ENCODE measurements at regions not wholly inside any gene's neighbourhood (a gene's known extent, or its start where the extent isn't known, plus 50 kb on each side); places are given as distances from the start of the nearest gene placed in this dataset.

DNA sequence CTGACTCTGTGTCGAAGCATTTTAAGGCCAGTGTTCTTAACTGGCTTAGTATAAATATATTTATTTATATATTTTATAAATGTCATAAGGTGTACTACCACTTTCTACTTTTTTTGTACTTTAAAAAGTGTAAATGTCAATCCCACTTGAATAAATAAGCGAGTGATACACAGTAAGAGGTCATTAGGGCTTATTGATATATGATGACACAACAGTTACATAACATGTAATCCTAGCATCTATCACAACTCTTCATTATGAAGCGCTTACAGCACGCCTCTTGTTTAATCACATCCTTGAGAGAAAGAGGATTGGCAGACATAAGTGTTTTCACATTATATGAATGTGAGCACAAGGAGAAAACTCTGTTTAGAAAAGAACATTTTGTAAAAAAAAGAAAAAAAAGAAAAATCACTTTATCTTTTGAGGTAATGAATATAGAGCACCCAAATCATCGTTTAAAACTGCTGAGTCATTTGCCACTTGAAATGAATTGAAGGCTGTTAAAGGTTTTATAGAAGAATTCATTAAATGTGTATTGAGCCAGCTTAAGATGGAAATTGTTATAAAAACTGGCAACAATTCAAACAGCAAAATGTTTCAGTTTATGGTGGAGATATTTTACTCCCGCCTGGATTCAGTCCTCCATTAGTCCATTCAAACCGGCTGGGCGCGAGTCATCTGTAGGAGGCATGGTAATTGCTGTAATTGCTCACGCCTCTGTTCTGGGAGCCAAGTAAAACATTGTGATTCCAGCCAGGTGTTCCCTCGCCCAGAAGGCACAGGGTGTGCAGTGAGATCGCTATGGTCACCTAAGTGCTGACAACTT is 627.3 kb upstream of the KIRREL3 start:
- no peak for DNase-seq

GRCh38 chr11:127627204-127627603 is 626.6 kb upstream of the KIRREL3 start:
- no peak for DNase-seq

DNA sequence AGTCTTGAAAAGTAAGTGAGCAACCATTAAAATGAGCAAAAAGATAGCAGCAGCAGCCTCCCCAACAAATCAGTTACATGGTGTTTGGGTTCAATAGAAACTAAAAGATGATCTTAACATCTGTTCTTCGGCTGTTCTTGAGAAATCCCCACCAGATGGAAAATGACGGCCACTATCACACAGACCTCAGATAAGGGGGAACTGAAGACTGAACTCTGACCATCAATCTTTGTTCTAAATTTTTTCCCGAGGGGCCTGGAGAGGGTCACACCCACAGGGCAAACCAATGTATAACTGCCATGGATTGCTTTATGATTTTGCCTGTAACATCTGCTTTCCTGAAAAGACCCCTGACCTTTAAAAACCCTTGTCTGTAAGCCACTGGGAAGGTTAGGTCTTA is 624.8 kb upstream of the KIRREL3 start:
- no peak for DNase-seq

DNA sequence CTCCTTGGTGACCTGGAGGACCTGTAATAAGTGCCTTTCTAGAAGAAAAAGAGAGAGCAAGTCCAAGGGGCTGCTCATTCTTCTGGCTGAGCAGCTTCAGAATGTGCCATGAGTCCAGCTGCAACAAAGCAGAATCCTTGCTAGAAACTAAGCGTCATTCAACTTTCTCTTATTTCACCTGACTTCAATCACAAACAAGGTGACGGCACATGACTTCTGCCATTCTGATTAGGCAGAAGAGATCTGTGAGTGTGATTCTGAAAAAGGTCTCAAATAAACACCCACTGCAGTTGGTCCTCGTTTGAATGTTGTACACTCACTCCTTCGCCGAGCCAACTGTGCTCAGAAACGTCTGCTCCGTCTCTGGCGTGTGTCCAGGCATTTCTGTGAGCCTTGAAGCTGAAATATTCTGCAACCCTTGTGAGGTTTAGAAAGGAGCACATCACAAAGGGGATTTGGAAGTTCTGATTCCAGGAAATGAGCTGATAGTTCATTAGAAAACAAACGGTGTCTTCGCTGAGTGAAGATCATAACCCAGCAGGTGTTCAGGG is 623.8 kb upstream of the KIRREL3 start:
- DNase-seq, result no peak

GRCh38 chr11:127622686-127623085 is 622.1 kb upstream of the KIRREL3 start:
- DNase-seq, result no peak

DNA sequence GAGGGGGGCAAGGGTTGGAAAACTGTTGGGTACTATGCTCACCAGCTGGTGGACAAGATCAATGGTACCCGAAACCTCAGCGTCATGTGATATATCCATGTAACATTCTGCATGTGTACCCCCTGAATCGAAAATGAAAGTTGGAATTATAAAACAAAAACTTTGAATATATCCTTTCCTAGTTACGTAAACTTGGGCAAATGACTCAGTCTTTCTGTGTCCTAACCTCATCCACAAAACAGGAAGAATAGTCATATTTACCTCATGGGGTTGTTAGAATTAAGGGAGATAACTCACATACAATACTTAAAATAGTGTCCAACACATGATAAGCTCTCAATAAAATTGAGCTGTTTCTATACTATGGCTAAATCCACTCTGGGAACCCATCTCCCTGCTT is 620.1 kb upstream of the KIRREL3 start:
- DNase-seq, result no peak

DNA sequence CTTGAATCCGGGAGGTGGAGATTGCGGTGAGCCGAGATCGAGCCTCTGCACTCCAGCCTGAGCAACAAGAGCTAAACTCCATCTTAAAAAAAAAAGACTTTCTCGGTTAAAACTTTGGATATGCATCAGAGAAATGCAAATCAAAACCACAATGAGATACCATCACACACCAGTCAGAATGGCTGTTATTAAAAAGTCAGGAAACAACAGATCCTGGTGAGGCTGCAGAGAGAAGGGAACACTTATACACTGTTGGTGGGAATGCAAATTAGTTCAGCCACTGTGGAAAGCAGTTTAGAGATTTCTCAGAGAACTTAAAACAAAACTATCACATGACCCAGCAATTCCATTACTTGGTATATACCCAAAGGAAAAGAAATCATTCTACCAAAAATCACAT is 619.4 kb upstream of the KIRREL3 start:
- no peak for DNase-seq

- no peak for DNase-seq
Observed at GRCh38 chr11:127618721-127619120, 618.2 kb upstream of the KIRREL3 start.

- no peak for DNase-seq
Observed at GRCh38 chr11:127616158-127616557, 615.6 kb upstream of the KIRREL3 start.

GRCh38 chr11:127612607-127613006 is 612.0 kb upstream of the KIRREL3 start:
- no peak for DNase-seq

DNA sequence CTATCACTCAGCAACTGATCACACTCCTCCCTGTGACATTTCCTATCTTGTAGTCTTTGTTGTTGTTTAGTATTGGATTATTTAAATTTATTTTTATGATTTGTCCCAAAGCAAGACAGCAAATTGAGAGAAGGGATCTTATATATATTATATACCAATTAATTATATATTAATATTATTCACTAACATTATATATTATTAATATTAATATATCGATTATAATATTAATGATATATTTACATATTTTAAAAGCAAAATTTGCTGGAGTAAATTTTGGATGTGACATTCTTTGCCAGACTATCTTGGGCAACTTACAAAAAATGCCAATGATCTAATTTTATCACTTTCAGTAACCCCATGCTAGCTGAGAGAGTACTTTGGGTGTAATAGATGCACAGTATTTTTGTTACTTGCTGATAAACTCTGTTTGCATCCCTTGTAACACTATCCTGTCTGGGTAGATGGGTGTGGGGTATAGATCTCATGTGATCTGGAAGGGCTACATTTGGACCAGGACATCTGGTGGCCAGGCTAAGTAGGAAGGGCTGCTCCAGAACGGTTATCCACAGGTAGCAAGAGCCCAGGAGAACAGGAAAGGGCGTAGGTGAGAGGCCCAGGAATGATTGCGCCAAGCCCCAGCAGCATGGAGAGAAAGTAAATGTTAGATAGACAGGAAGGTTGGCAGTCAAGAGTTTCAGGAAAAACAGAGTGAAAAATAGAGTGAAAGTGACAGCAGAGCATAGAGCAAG is 608.6 kb upstream of the KIRREL3 start:
- DNase-seq, result no peak

DNA sequence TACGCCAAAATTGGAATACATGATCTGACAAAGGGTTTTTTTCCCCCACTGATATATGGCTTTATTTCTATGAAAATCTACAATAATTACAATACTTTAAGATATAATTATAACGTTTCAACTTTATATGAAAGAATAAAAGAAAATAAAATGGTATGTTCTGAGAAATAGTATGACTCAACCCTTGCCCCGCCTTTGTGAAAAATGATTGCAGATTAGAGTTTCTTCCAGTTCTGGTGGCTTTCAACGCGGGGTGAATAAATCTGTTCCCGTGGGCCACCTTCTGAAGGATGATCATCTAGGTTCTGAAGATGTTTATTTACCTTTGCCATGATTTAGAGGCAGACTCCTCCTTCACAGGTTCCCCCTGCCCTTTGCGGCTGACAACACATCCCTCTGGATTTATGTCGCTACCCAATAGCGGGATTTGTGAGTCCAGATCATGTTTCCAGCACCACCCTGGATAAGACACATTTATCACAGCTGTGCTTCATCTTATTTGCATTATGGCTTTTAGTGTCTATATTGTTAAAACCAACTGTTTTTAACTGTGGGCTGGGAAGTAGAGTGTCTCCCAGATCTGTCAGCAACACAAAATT is 607.0 kb upstream of the KIRREL3 start:
- DNase-seq, result no peak

GRCh38 chr11:127601578-127601977 is 601.0 kb upstream of the KIRREL3 start:
- no peak for DNase-seq

GRCh38 chr11:127600674-127601073 is 600.1 kb upstream of the KIRREL3 start:
- DNase-seq, result no peak

DNA sequence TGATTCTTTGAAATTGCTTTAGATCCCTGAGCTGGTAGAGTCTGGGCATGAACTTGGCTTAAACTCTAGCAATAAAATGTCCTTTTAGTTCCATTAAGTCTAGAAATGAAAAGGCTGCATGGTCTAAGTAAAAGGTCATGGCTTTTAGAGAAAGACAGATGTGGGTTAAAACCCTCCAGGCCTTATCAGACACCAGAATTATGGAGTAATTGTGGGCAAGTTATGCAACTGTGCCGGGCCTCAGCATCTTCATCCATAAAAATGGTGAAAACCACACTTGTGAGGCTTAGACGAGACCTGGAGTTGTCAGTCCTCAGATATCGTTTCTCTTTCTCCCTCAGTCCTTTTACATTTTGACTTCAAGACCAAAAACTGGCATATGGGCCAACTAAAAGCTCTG is 597.9 kb upstream of the KIRREL3 start:
- no peak for DNase-seq

- no peak for DNase-seq
Observed at GRCh38 chr11:127596433-127596832, 595.9 kb upstream of the KIRREL3 start.

- DNase-seq, result no peak
Observed at GRCh38 chr11:127592371-127592770, 591.8 kb upstream of the KIRREL3 start.

- DNase-seq, result no peak
Observed at GRCh38 chr11:127590314-127590713, 589.7 kb upstream of the KIRREL3 start.

- DNase-seq, result no peak
Observed at GRCh38 chr11:127588431-127588830, 587.9 kb upstream of the KIRREL3 start.

DNA sequence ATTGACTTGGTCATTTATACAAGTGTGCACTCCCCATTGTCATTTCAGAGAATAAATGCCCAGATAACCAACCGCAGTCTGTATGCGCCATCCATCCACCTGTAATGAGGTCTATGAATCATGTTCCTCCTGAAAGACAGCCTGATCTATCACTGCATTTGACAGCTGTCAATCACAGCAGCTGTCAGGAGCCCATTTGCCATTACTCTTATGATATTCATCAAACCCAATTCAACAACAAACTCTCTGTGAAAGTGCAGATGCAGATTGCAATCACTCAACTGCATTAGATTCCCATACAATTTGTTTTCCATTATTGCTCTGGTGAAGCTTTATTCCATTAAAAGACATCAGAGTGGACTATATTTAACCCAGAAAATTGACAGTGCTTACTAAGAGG is 586.9 kb upstream of the KIRREL3 start:
- no peak for DNase-seq

- DNase-seq, result no peak
Observed at GRCh38 chr11:127576210-127576609, 575.6 kb upstream of the KIRREL3 start.

DNA sequence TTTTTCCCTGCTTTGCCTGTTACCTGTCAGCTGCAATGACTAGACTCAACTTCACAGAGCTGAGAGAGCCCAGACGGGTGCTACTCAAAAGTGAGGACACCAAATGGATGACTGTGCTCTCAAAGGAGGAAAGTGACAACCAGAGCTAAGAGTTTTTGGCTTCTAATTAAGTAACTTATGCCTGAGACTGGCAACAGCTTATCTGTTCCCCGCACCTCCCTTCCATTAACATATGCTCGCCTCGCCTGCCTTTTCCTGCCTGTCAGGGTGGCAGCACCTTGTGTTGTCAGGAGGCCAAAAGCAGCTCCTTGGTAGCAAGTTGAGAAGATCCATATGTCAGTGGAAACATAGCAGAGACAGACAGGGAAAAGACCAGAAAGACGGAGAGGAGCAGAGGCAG is 573.9 kb upstream of the KIRREL3 start:
- DNase-seq, result no peak

- no peak for DNase-seq
Observed at GRCh38 chr11:127568891-127569290, 568.3 kb upstream of the KIRREL3 start.

Measured in CD4-positive, alpha-beta T cell treated with Interleukin-17A for 4 hours (primary cell).